Suprapubic skin (tissue), 4 donors: ENCODE measurements at regions not wholly inside any gene's neighbourhood (a gene's known extent, or its start where the extent isn't known, plus 50 kb on each side); places are given as distances from the start of the nearest gene placed in this dataset.

Experiments
- DNase-seq, 2 donors: peaks; one replicate each; pipeline ENCODE4 v3.0.0-alpha.2; 2019; ENCODE audit warnings: low spot score in 2 of 2
- H3K27ac ChIP-seq: fragments of 200-600 bp; sonication (generic); one replicate; pipeline ENCODE4 v1.5.1; 2019
- H3K27me3 ChIP-seq: fragments of 200-600 bp; sonication (generic); one replicate; pipeline ENCODE4 v1.5.1; 2019
- H3K36me3 ChIP-seq: fragments of 200-600 bp; sonication (generic); one replicate; pipeline ENCODE4 v1.5.1; 2019
- H3K4me1 ChIP-seq: fragments of 200-600 bp; sonication (generic); one replicate; pipeline ENCODE4 v1.5.1; 2019
- H3K4me3 ChIP-seq: fragments of 200-600 bp; sonication (generic); one replicate; pipeline ENCODE4 v1.5.1; 2019; ENCODE audit warnings: mild to moderate bottlenecking
- H3K9me3 ChIP-seq: fragments of 200-600 bp; sonication (generic); one replicate; pipeline ENCODE4 v1.5.1; 2019
- CTCF ChIP-seq, 2 donors: fragments of 200-600 bp in 1 of 2; fragments of 450-650 bp in 1 of 2; sonication (generic) in 1 of 2; IDR thresholded peaks; one replicate each; pipeline ENCODE4 v1.5.1; 2016 to 2019; ENCODE audit warnings: antibody characterized with exemption in 2 of 2, mild to moderate bottlenecking in 1 of 2, moderate library complexity in 1 of 2
- EP300 ChIP-seq: sonication (generic); formaldehyde crosslinking; IDR thresholded peaks from one replicate; pipeline ENCODE4 v1.6.1; 2017; ENCODE audit warnings: antibody characterized with exemption
- POLR2A ChIP-seq, 2 donors: fragments of 450-650 bp; IDR thresholded peaks; one replicate each; pipeline ENCODE4 v1.6.1; 2017; ENCODE audit warnings: antibody characterized with exemption in 2 of 2, mild to moderate bottlenecking in 2 of 2, moderate library complexity in 2 of 2
- POLR2AphosphoS5 ChIP-seq, 3 donors: sonication (generic); formaldehyde crosslinking; IDR thresholded peaks; one replicate each; pipeline ENCODE4 v1.6.1; 2017; ENCODE audit warnings: antibody characterized with exemption in 3 of 3
- WGBS: methylation state at CpG from one replicate; pipeline ENCODE4 v1.1.5; 2018; 5-methylcytosine and 5-hydroxymethylcytosine counted together

GRCh38 chr12:98344046-98344930, 171.1 kb upstream of the TMPO start:
- Histone ChIP-seq H3K27me3 (no peaks in the 10 kb centered on the region), H3K4me3 (no peak overlapping the region), H3K36me3 (no peaks in the 10 kb centered on the region), H3K9me3 (no peaks in the 10 kb centered on the region), H3K27ac (no peak overlapping the region), H3K4me1 (no peaks in the 10 kb centered on the region)
- 50% methylated on average over 8 of the region's 8 CpGs for WGBS
- no peak for DNase-seq
- TF ChIP-seq POLR2AphosphoS5 (IDR thresholded peaks at IDR 0.05) (no peak), CTCF (IDR thresholded peaks at IDR 0.05) (no peak)

- Histone ChIP-seq H3K27me3 (no peaks in the 10 kb centered on the region), H3K9me3 (no peaks in the 10 kb centered on the region), H3K4me1 (no peaks in the 10 kb centered on the region), H3K27ac (no peak overlapping the region), H3K36me3 (no peaks in the 10 kb centered on the region), H3K4me3 (no peak overlapping the region)
- 76% methylated on average over 6 of the region's 6 CpGs for WGBS
- DNase-seq: no peak
- no peak for TF ChIP-seq CTCF (IDR thresholded peaks at IDR 0.05)
- no peak for TF ChIP-seq POLR2A (IDR thresholded peaks at IDR 0.05)
- no peak for TF ChIP-seq POLR2AphosphoS5 (IDR thresholded peaks at IDR 0.05)
- TF ChIP-seq EP300: no peak
Observed at GRCh38 chr12:98345308-98345876, 170.0 kb upstream of the TMPO start.

- H3K27ac ChIP-seq: no peak overlapping the region
- DNase-seq: no peak
- no peaks in the 10 kb centered on the region for H3K9me3 ChIP-seq
- TF ChIP-seq POLR2A (IDR thresholded peaks at IDR 0.05): no peak
- TF ChIP-seq EP300: no peak
- TF ChIP-seq CTCF (IDR thresholded peaks at IDR 0.05): no peak
- no peak for TF ChIP-seq POLR2AphosphoS5 (IDR thresholded peaks at IDR 0.05)
- H3K4me1 ChIP-seq: no peaks in the 10 kb centered on the region
- H3K36me3 ChIP-seq: no peaks in the 10 kb centered on the region
- H3K4me3 ChIP-seq: no peak overlapping the region
- 73% methylated on average over 6 of the region's 6 CpGs for WGBS
- no peaks in the 10 kb centered on the region for H3K27me3 ChIP-seq
Observed at GRCh38 chr12:98351089-98351488, 164.3 kb upstream of the TMPO start.

GRCh38 chr12:98351784-98352183, 163.6 kb upstream of the TMPO start:
- DNase-seq: no peak
- H3K4me1 ChIP-seq: no peaks in the 10 kb centered on the region
- H3K27ac ChIP-seq: no peak overlapping the region
- H3K36me3 ChIP-seq: no peaks in the 10 kb centered on the region
- H3K4me3 ChIP-seq: no peak overlapping the region
- TF ChIP-seq POLR2AphosphoS5 (IDR thresholded peaks at IDR 0.05): no peak
- TF ChIP-seq EP300: no peak
- H3K9me3 ChIP-seq: no peaks in the 10 kb centered on the region
- H3K27me3 ChIP-seq: no peaks in the 10 kb centered on the region
- 72% methylated on average over 3 of the region's 3 CpGs for WGBS

- H3K36me3 ChIP-seq: no peaks in the 10 kb centered on the region
- no peaks in the 10 kb centered on the region for H3K9me3 ChIP-seq
- H3K27me3 ChIP-seq: no peaks in the 10 kb centered on the region
- no peak overlapping the region for H3K27ac ChIP-seq
- H3K4me3 ChIP-seq: no peak overlapping the region
- DNase-seq: no peak
- no peaks in the 10 kb centered on the region for H3K4me1 ChIP-seq
- TF ChIP-seq POLR2A (IDR thresholded peaks at IDR 0.05) (no peak), POLR2AphosphoS5 (IDR thresholded peaks at IDR 0.05) (no peak), EP300 (no peak), CTCF (IDR thresholded peaks at IDR 0.05) (no peak)
- WGBS: 57% methylated on average over 4 of the region's 4 CpGs
Observed at GRCh38 chr12:98352218-98352811, 163.1 kb upstream of the TMPO start.
